HepG2 (cell line): ENCODE measurements at regions not wholly inside any gene's neighbourhood (a gene's known extent, or its start where the extent isn't known, plus 50 kb on each side); places are given as distances from the start of the nearest gene placed in this dataset.
"Not testable (repeated sequence)": the region's sequence is repeated elsewhere in the genome, so short reads cannot be mapped to it uniquely, and the experiment has no call there.

Experiments
- ATAC-seq: fragments of 200-7000 bp; cut with Tn5 transposase; 3 replicates; pipeline ENCODE4 v1.9.1; 2020; ENCODE audit warnings: mild to moderate bottlenecking, moderate library complexity
- BruUV-seq: library from RNA; stranded (reverse); fragments of 400-500 nt; replicated peaks from 2 replicates; lab custom pipeline; 2021; lab: Mats Ljungman, UMichigan
- CTCF ChIA-PET: fragments of 300-600 bp; formaldehyde crosslinking; extraction: SDS; loops from one replicate; lab custom pipeline; 2021; ENCODE audit warnings: low total read pairs, inconsistent platforms, low intra/inter-chr PET ratio; lab: Yijun Ruan, JAX
- POLR2A ChIA-PET: fragments of 350-600 bp; sonication (Branson Sonifier 250); formaldehyde crosslinking; loops from one replicate; lab custom pipeline; 2020; ENCODE audit warnings: antibody characterized with exemption, inconsistent platforms; lab: Yijun Ruan, JAX
- DNase-seq: peaks from one replicate; pipeline ENCODE4 v3.0.0-alpha.2; 2015; ENCODE audit warnings: low spot score
- FAIRE-seq: peaks from 3 replicates; lab custom pipeline; 2011; peaks lifted over from hg19 to GRCh38; lab: Jason Lieb, UNC
- H2AFZ ChIP-seq: one replicate; pipeline ENCODE4 v1.6.1; 2011; ENCODE audit warnings: low read length, inconsistent platforms
- H3K27ac ChIP-seq: fragments of 300-600 bp; 3 replicates; pipeline ENCODE4 v1.8.0; 2011; ENCODE audit warnings: mixed run types, mild to moderate bottlenecking, mixed read lengths, low read length, inconsistent platforms; ENCODE audit not compliant: insufficient read depth; ENCODE audit errors: extremely low read length
- H3K27me3 ChIP-seq, 2 experiments: fragments of 200-600 bp in 1 of 2; 2 replicates in 1 of 2; 3 replicates in 1 of 2; pipeline versions ENCODE4 v1.6.0 to v1.8.0; 2011; ENCODE audit warnings: low read length in 2 of 2, mild to moderate bottlenecking in 2 of 2, moderate library complexity in 2 of 2, inconsistent platforms in 1 of 2; ENCODE audit not compliant: insufficient read depth in 2 of 2, control insufficient read depth in 1 of 2
- H3K36me3 ChIP-seq, 2 experiments: fragments of 200-600 bp in 1 of 2; replicated peaks in 1 of 2; 2 replicates in 1 of 2; 3 replicates in 1 of 2; pipeline versions ENCODE4 v1.5.1 to v1.8.0; 2011; ENCODE audit warnings: low read length in 2 of 2, inconsistent platforms in 1 of 2; ENCODE audit not compliant: insufficient read depth in 2 of 2, control insufficient read depth in 1 of 2
- H3K4me1 ChIP-seq: 2 replicates; pipeline ENCODE4 v1.5.1; 2012; ENCODE audit warnings: low read length, inconsistent platforms; ENCODE audit not compliant: insufficient read depth
- H3K4me2 ChIP-seq: 2 replicates; pipeline ENCODE4 v1.6.0; 2011; ENCODE audit warnings: low read depth, low read length, inconsistent platforms
- H3K4me3 ChIP-seq, 3 experiments: fragments of 200-600 bp in 1 of 3; sonication (generic), shearing (Covaris generic) in 1 of 3; replicated peaks in 1 of 3; 2 replicates each; pipeline ENCODE4 v1.5.1; 2011 to 2016; ENCODE audit warnings: low read length in 3 of 3, inconsistent platforms in 2 of 3, low read depth in 2 of 3, mild to moderate bottlenecking in 2 of 3, control low read depth in 1 of 3, mixed read lengths in 1 of 3; ENCODE audit not compliant: insufficient read depth in 1 of 3
- H3K79me2 ChIP-seq: one replicate; pipeline ENCODE4 v1.6.1; 2011; ENCODE audit warnings: low read length, inconsistent platforms; ENCODE audit not compliant: insufficient read depth
- H3K9ac ChIP-seq: 2 replicates; pipeline ENCODE4 v1.6.0; 2011; ENCODE audit warnings: mild to moderate bottlenecking, low read depth, low read length, inconsistent platforms; ENCODE audit not compliant: insufficient read depth
- H3K9me3 ChIP-seq: 2 replicates; pipeline ENCODE4 v1.5.1; 2012; ENCODE audit warnings: mild to moderate bottlenecking, low read length
- H4K20me1 ChIP-seq: 2 replicates; pipeline ENCODE4 v1.6.0; 2011; ENCODE audit warnings: inconsistent platforms, mild to moderate bottlenecking, low read length, moderate library complexity; ENCODE audit not compliant: insufficient read depth
- MTA1 ChIP-seq: sonication (generic); formaldehyde crosslinking; IDR thresholded peaks from 2 replicates; pipeline ENCODE4 v1.4.0; 2020; ENCODE audit warnings: missing genetic modification reagents, mild to moderate bottlenecking, borderline replicate concordance
- TMF1 ChIP-seq: sonication (generic); formaldehyde crosslinking; IDR thresholded peaks from 2 replicates; pipeline ENCODE4 v1.8.1; 2022; ENCODE audit warnings: low read depth, missing genetic modification reagents
- ZMYM2 ChIP-seq: sonication (generic); formaldehyde crosslinking; IDR thresholded peaks from 2 replicates; pipeline ENCODE4 v1.8.0; 2022; ENCODE audit warnings: mild to moderate bottlenecking, missing genetic modification reagents
- ZNF143 ChIP-seq: sonication (generic); formaldehyde crosslinking; IDR thresholded peaks from 2 replicates; pipeline ENCODE4 v1.4.0; 2020; ENCODE audit warnings: missing genetic modification reagents
- WGBS: methylation state at CpG from one replicate; pipeline ENCODE4 v1.1.6; 2017; ENCODE audit warnings: low lambda C conversion rate; 5-methylcytosine and 5-hydroxymethylcytosine counted together
- in situ Hi-C: cut with HindIII; loops from 2 replicates; pipeline ENCODE4 v1.10.0; 2017; ENCODE audit warnings: low pct_unique_long_range_greater_than_20kb; ENCODE audit not compliant: extremely low pct_ligation_motif_present
- intact Hi-C: fragments of 100-400 bp; cut with micrococcal nuclease; formaldehyde crosslinking; loops from one replicate; pipeline ENCODE4 v1.10.0; 2022; ENCODE audit not compliant: unreplicated experiment
- TF ChIP-seq, protein P1 (sequence below): IDR thresholded peaks from 2 replicates; pipeline ENCODE4 v1.6.1; 2018; ENCODE audit warnings: missing genetic modification reagents, mild to moderate bottlenecking, missing compliant biosample characterization

DNA sequence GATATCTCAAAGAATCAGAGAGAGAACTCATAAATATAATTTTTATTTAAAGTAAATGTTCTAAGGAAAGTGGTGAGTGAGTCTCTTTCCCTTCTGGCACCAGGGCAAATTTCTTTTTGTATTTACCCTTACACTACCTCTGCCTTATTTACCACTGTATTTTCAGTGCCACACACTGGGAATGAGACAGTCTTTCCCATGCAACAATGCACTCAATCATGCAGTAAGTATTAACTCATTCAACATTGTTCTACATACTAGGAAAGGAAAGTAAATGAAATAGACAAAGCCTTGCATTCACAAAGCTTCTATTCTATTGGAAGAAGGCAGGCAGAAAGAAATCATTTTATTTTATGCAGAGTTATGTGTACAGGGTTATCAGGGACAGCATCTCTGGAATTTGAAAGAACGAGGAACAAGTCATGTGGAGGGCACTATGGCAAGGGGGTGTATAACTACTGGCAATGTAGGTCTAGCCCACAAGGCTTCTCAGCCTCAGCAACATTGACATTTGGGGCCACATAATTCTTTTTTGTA is 129.8 kb upstream of the PRDX6 start:
- intact Hi-C loops = no loop called here
- TF ChIP-seq, protein P1, sequence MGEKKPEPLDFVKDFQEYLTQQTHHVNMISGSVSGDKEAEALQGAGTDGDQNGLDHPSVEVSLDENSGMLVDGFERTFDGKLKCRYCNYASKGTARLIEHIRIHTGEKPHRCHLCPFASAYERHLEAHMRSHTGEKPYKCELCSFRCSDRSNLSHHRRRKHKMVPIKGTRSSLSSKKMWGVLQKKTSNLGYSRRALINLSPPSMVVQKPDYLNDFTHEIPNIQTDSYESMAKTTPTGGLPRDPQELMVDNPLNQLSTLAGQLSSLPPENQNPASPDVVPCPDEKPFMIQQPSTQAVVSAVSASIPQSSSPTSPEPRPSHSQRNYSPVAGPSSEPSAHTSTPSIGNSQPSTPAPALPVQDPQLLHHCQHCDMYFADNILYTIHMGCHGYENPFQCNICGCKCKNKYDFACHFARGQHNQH = no peak
- no peak for TF ChIP-seq ZNF143 (CRISPR knock-in tag)
- TF ChIP-seq ZMYM2 (CRISPR knock-in tag) = no peak
- no peak for TF ChIP-seq MTA1 (CRISPR knock-in tag)
- no peak for TF ChIP-seq TMF1 (CRISPR knock-in tag)
- Histone ChIP-seq H3K9me3 (peaks cover 4% of the 10 kb centered on the region), H3K4me2 (no peak overlapping the region), H3K27me3 (no peaks in the 10 kb centered on the region), H3K36me3 (no peaks in the 10 kb centered on the region), H3K4me1 (peaks cover 11% of the 10 kb centered on the region; the same call in 1 of the 2 replicates), H3K79me2 (no peaks in the 10 kb centered on the region), H2AFZ (no peak overlapping the region), H3K9ac (no peak overlapping the region), H3K4me3 (no peak overlapping the region), H3K27ac (no peak overlapping the region), H4K20me1 (no peaks in the 10 kb centered on the region)
- WGBS = 41% methylated on average over 1 of the region's 1 CpG
- ATAC-seq (no peak), FAIRE-seq (no peak), DNase-seq (no peak)
- in situ Hi-C loops = no loop called here
- BruUV-seq = no TSS peak
- CTCF ChIA-PET = no interaction called here
- POLR2A ChIA-PET = no interaction called here

DNA sequence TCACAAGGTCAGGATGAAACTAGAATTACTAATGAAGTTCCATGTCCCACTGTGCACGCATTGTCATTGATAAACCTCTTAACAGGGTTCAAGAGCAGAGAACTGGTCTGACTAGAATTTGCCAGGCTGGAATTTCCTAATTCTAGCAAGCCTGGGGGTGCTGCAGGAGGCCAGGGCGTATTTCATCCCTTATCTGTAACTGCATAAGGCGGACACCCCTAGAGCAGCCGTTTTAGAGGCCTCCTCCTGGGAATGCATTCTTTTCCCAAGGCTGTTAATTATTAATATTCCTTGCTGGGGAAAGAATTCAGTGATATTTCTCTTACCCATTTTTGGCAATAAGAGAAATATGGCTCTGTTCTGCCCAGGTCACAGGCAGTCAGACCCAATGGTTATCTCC is 124.5 kb upstream of the PRDX6 start:
- H3K27me3 ChIP-seq, H3K4me3 ChIP-seq, CTCF ChIA-PET, ATAC-seq, intact Hi-C loops, in situ Hi-C loops, H3K36me3 ChIP-seq, H3K4me1 ChIP-seq, FAIRE-seq, H3K27ac ChIP-seq, H3K9ac ChIP-seq, H2AFZ ChIP-seq, DNase-seq, H4K20me1 ChIP-seq, BruUV-seq, POLR2A ChIA-PET, H3K4me2 ChIP-seq, H3K79me2 ChIP-seq: not testable (repeated sequence)
- peaks cover 12% of the 10 kb centered on the region for H3K9me3 ChIP-seq
- WGBS = 65% methylated on average over 4 of the region's 4 CpGs
